ENCODE measurements at regions not wholly inside any gene's neighbourhood (a gene's known extent, or its start where the extent isn't known, plus 50 kb on each side); places are given as distances from the start of the nearest gene placed in this dataset.

DNA sequence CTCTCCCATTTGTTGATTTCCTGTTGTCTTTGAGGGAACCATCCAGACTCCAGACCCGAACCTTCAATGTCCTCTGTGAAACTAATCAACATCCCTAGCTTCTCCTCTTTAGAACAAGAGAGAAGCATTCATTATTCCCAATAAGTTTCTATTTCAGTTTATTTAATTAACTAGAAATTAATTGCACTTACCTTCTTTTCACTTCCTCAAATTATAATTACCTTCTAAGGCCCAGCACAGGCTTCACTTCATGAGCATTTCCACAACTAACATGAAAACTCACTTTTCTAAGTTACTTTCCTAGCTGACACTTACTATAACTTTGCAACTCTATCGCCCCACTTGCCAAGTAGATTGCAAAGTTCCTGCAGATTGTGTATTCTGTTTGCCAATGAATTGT is 71.6 kb upstream of the HTR2A start:
- DNase-seq (ENCODE audit: low spot score), result no peak

DNA sequence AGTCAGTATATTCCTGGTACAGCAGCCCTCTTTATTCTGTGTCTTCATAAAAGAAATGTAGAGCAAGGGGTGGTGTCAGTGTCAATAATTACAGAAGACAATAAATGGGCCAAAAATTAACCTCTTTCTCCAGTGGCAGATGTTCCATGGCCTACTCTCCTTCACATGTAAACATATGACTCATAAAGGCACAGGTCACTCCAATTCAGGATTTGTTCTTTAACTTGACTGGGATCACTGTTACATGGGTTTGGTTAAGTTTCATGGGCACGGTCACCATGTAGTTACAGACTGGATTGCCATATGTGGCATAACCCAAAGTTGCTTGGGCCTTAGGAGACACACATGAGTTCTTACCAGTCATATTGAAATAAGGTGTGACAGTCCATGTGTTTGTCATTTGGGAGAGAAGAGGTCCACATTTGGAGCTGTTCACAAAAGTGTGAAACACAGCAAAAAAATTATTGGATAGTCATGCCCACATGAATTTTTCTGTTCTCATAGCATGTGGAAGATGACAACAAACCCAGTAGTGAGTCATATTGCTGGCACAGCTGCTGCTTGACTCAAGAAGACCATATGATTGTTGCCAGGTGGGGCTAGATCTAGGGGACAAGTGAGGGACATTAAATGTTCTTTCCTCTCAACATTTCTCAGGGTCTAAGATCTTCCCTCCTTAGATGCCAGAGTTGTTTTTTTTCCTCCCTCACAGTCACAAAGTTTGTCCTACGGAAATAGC is 68.1 kb upstream of the HTR2A start:
- DNase-seq (ENCODE audit: low spot score), result no peak

DNA sequence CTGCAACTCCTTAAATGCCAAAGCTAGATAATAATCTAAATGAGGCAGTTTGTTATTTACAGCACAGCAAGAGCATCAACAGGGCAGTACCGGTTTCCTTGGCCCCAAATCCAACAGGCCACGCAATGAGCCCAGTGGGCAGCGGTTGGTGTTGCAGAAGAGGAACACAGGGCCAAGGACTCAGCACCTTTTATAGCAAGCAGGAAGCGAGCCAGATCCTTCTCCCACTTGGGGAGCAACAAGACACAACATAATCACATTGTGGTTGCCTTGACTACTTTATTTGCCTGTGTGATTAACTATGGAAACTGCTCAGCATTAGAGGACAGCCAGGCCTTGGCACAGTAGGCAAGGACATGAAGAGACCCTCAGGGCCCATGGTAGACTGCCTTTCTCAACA is 67.1 kb upstream of the HTR2A start:
- DNase-seq (ENCODE audit: low spot score), result no peak

DNA sequence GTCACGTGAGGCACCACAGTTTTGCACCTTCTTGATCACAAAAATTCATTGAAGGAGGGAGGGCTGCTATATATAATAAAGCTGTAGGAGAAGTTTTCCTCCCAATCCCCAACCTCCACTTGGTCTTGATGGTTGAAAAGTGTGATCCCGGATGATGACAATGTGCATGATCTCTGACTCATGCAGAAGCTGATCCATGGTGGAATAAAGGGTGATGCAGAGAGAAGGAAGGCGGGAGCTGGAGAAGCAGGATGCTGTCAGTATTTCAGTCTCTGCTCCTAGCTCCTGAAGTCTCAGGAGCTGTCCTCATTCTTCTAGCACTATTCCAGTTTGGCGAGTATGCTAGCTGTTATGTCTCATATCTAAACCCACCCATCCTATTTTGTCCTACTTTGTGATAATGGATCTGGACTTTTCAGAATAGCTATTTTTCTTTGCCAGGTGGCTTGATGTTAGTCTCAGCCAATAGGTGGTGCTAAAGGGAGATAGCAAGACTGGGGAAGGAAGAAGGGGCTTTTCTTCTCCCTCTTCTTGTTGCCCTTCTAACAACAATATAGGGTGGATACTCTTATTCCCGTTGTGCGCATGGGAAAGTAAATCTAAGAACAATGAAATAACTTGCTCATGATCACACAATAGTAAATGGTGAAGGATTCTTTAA is 65.6 kb upstream of the HTR2A start:
- DNase-seq (ENCODE audit: low spot score), result peak; percentile 19

DNA sequence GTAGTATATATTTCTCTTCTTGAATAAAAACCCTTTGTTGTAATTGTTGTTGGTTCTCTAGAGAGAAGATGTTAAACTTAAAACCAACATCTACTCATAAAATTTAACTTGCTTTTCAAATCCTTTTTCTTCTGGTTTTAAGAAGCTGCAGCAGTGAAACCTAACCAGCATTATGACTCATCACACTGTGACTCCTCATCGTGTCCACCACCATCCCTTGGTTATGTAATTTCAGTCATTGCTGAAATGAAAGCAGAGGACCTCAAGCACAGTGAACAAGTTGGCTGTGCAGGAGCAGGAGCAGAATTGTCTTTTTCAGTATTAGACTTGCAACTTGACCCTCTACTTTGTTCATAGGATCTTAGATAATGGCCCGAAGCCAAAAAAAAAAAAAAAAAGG is 64.9 kb upstream of the HTR2A start:
- peak; percentile 54 for DNase-seq (ENCODE audit: low spot score)

DNA sequence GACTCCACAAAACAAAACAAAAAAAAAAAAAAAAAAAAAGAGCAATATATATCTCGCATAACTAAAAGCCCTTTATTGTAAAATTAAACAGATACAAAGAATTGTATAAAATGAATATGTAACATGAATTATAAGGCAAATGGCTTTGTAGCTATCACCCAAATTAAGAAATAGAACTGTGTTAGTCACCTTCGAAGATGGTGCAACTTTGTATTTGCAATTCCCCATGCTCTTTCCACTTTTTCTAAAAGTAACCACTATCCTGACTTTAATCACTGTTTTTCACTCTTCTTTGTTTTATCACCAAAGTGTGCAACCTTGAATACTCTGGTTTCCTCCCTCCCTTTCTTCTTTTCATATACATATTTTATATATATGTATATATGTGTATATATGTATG is 57.1 kb upstream of the HTR2A start:
- no peak for DNase-seq (ENCODE audit: low spot score)

DNA sequence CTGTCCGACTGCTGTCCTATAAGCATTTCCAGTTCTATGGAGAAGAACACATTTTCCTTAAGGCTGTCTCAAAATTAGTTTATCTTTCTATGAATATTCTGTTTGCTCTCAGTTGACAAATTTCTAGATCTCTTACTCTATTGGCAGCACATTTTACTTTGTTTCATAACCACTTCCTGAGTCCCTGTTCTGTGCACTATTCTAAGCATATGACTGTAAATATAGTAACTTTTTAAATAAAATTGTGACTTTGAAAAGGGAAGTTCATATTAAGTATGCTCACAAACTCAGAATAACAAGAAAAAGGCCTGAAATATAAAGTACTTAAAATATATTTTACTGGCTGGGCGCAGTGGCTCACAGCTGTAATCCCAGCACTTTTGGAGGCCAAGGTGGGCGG is 56.5 kb upstream of the HTR2A start:
- no peak for DNase-seq (ENCODE audit: low spot score)

DNA sequence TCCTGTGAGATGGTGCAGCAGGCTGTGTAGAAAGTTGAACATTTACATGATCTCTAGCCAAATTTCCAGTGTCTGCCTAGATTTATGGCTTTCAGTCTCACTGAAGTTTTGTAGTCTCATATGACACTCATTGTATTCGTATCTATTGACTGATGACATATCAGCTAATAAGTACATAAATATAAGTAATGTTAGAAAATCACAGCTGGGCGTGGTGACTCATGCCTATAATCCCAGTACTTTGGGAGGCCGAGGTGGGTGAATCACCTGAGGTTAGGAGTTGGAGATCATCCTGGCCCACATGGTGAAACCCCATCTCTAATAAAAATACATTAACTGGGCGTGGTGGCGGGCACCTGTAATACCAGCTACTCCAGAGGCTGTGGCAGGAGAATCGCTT is 54.7 kb upstream of the HTR2A start:
- no peak for DNase-seq (ENCODE audit: low spot score)

DNA sequence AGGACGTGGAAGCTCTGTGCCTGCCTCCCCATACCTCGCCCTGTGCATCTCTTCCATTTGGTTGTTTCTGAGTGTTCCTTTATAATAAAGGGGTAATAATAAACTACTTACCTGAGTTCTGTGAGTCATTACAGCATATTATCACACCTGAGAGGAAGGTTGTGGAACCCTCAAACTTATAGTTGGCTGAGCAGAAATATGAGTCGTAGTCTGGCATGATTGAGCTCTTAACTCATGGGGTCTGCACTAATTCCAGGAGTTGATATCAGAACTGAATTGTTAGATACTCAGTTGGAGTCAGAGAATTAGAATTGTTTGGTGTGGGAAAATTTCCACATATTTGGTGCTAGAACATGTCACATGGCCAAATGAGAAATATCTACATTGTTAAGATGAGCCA is 52.4 kb upstream of the HTR2A start:
- DNase-seq (ENCODE audit: low spot score), result no peak

DNA sequence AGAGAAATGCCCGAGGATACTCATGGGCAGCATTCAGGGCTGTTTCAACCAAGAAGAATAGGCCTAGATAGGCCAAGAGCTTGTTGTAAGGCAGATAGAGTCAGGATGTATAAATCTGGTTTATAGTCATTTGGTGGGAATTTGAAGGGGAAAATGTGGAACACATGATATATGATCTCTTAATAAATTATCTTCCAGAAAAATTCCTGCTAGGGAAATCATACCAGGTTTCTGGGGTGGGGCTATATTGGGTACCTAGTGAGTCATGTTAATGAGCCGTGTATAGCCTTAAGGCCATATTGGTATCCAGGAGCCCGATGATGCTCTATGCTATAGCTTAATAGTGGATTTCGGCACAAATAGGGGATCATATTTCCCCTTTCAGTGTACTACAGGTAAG is 51.5 kb upstream of the HTR2A start:
- DNase-seq (ENCODE audit: low spot score), result no peak

DNA sequence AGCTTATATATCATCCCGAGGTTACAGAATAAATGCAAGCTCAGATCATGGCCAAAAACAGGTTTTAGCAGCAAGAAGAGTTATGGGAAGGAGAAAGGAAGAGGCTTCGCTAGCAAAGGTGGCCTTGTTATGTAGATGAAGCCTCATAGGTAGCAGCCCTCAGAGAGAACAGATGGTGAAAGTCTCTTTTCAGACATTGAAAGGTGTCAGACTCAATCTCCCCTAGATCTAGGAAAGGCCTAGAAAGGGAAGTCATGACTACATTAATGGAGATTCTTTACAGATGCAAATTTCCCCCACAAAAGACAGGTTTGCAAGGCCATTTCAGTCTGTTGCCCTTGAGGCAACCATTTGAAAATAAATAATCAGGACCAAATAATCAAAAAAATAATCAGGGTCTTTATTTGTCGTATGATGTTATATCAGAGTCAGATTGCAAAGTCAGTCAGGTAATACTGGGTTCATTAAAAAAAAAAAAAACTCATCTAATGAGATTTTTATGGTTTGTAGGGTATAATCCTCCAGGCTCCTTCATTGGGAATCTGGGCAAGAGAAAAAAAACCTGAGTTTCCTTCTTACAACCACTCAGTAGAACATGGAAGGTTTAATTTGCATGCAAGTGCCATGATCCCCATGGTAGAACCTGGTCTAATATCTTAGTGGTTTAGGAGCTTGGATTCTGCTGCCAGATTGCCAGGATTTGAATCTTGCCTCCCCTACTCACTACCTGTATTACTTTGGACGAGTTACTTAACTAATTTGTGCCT is 50.8 kb upstream of the HTR2A start:
- DNase-seq (ENCODE audit: low spot score), result no peak
